Stimulated activated CD4-positive, alpha-beta T cell treated with anti-CD3 and anti-CD28 coated beads, Interleukin-12 subunit alpha, Interleukin-12 subunit beta, amount 100 ng/mL, for 24 hours (primary cell): ENCODE measurements at regions not wholly inside any gene's neighbourhood (a gene's known extent, or its start where the extent isn't known, plus 50 kb on each side); places are given as distances from the start of the nearest gene placed in this dataset.

Source experiments
- DNase-seq, 2 experiments: peaks; one replicate each; pipeline ENCODE4 v3.0.0-alpha.2; 2020; ENCODE audit warnings: low read depth in 2 of 2

- no peak for DNase-seq
Measured at GRCh38 chr10:81784111-81784597, 90.8 kb upstream of the NRG3 start.

GRCh38 chr10:81792729-81793128 is 82.3 kb upstream of the NRG3 start:
- no peak for DNase-seq

GRCh38 chr10:81806842-81807241 is 68.2 kb upstream of the NRG3 start:
- DNase-seq = no peak

GRCh38 chr10:81814842-81815241 is 60.2 kb upstream of the NRG3 start:
- no peak for DNase-seq

- no peak for DNase-seq
Measured at GRCh38 chr10:81817596-81818170, 57.3 kb upstream of the NRG3 start.

GRCh38 chr10:81820418-81820817 is 54.6 kb upstream of the NRG3 start:
- no peak for DNase-seq
